HG03025 (cell line): ENCODE measurements at regions not wholly inside any gene's neighbourhood (a gene's known extent, or its start where the extent isn't known, plus 50 kb on each side); places are given as distances from the start of the nearest gene placed in this dataset.
"Not testable (repeated sequence)": the region's sequence is repeated elsewhere in the genome, so short reads cannot be mapped to it uniquely, and the experiment has no call there.

Source experiments
- ATAC-seq: cut with Tn5 transposase; IDR thresholded peaks from one replicate; pipeline ENCODE4 v1.9.1; 2021; ENCODE audit warnings: mild to moderate bottlenecking, moderate library complexity; ENCODE audit not compliant: unreplicated experiment, low FRiP score

- no peak for ATAC-seq
These were observed 398.0 kb downstream of the CPS1 start for GRCh38 chr2:210954386-210954907.

GRCh38 chr2:210955591-210955990, 399.2 kb downstream of the CPS1 start:
- no peak for ATAC-seq

- ATAC-seq: no peak
These were observed 399.7 kb downstream of the CPS1 start for GRCh38 chr2:210956101-210956500.

- ATAC-seq: no peak
These were observed 404.9 kb downstream of the CPS1 start for GRCh38 chr2:210961249-210961648.

GRCh38 chr2:210963386-210963785, 407.0 kb downstream of the CPS1 start:
- no peak for ATAC-seq

GRCh38 chr2:210964141-210964764, 407.9 kb downstream of the CPS1 start:
- no peak for ATAC-seq

GRCh38 chr2:210965472-210965871, 409.1 kb downstream of the CPS1 start:
- no peak for ATAC-seq

GRCh38 chr2:210966330-210966729, 409.9 kb downstream of the CPS1 start:
- no peak for ATAC-seq

GRCh38 chr2:210971431-210971830, 415.0 kb downstream of the CPS1 start:
- no peak for ATAC-seq

GRCh38 chr2:210986806-210987205, 430.4 kb downstream of the CPS1 start:
- ATAC-seq: not testable (repeated sequence)

GRCh38 chr2:210991107-210991506, 434.7 kb downstream of the CPS1 start:
- no peak for ATAC-seq

- no peak for ATAC-seq
These were observed 437.7 kb downstream of the CPS1 start for GRCh38 chr2:210994104-210994503.

- ATAC-seq: no peak
These were observed 441.0 kb downstream of the CPS1 start for GRCh38 chr2:210997373-210997772.

GRCh38 chr2:210998334-210998733, 441.9 kb downstream of the CPS1 start:
- ATAC-seq: no peak

GRCh38 chr2:211014376-211014775, 458.0 kb downstream of the CPS1 start:
- ATAC-seq: no peak

GRCh38 chr2:211014906-211015305, 458.5 kb downstream of the CPS1 start:
- no peak for ATAC-seq

GRCh38 chr2:211025089-211025488, 468.7 kb downstream of the CPS1 start:
- ATAC-seq: not testable (repeated sequence)

GRCh38 chr2:211026109-211026508, 469.7 kb downstream of the CPS1 start:
- ATAC-seq: no peak

GRCh38 chr2:211027976-211028375, 471.6 kb downstream of the CPS1 start:
- no peak for ATAC-seq

- no peak for ATAC-seq
These were observed 477.4 kb downstream of the CPS1 start for GRCh38 chr2:211033765-211034164.

GRCh38 chr2:211035548-211036185, 479.3 kb downstream of the CPS1 start:
- no peak for ATAC-seq

GRCh38 chr2:211045025-211045424, 488.6 kb downstream of the CPS1 start:
- no peak for ATAC-seq
